ENCODE measurements at regions not wholly inside any gene's neighbourhood (a gene's known extent, or its start where the extent isn't known, plus 50 kb on each side); places are given as distances from the start of the nearest gene placed in this dataset.

DNA sequence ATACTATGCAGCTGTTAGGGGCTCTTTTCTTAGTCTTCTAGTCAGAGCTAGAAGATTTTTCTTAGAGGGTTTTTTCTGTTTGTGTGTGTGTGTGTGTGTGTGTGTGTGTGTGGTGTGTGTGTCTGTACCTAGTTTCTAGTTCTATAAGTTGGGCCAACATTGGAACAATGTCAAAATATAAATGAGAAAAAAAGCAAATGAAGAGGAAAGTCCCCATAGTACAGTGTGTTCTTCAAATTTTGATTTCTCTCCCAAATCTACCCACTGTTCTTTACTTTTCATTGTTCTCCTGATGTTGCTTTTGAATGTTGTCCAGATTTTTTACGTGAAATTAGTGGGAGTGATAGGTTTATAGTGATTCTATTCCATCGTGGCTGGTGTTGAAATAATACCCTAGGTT is 2153.4 kb upstream of the RAG2 start:
- TF ChIP-seq EZH2 (IDR thresholded peaks at IDR 0.05; ENCODE audit: borderline replicate concordance, control insufficient read depth, low read depth, low read length) (no peak), POLR2AphosphoS5 (IDR thresholded peaks at IDR 0.05; ENCODE audit: low read length) (no peak), CBX3 (IDR thresholded peaks at IDR 0.05; ENCODE audit: borderline replicate concordance, low read depth) (no peak), TCF7 (IDR thresholded peaks at IDR 0.05; ENCODE audit: borderline replicate concordance) (no peak), NFYB (IDR thresholded peaks at IDR 0.05; ENCODE audit: insufficient read depth, low read depth, low read length) (no peak), TAF1 (IDR thresholded peaks at IDR 0.05; ENCODE audit: borderline replicate concordance, low read depth, low read length) (no peak), POLR2A (IDR thresholded peaks at IDR 0.05; ENCODE audit: low read depth, low read length) (no peak)
- TF ChIP-seq, protein P1, sequence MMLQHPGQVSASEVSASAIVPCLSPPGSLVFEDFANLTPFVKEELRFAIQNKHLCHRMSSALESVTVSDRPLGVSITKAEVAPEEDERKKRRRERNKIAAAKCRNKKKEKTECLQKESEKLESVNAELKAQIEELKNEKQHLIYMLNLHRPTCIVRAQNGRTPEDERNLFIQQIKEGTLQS (IDR thresholded peaks at IDR 0.05; ENCODE audit: borderline replicate concordance, extremely low read depth, low read depth, low read length) = no peak
- TF ChIP-seq, protein P2, sequence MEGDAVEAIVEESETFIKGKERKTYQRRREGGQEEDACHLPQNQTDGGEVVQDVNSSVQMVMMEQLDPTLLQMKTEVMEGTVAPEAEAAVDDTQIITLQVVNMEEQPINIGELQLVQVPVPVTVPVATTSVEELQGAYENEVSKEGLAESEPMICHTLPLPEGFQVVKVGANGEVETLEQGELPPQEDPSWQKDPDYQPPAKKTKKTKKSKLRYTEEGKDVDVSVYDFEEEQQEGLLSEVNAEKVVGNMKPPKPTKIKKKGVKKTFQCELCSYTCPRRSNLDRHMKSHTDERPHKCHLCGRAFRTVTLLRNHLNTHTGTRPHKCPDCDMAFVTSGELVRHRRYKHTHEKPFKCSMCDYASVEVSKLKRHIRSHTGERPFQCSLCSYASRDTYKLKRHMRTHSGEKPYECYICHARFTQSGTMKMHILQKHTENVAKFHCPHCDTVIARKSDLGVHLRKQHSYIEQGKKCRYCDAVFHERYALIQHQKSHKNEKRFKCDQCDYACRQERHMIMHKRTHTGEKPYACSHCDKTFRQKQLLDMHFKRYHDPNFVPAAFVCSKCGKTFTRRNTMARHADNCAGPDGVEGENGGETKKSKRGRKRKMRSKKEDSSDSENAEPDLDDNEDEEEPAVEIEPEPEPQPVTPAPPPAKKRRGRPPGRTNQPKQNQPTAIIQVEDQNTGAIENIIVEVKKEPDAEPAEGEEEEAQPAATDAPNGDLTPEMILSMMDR (IDR thresholded peaks at IDR 0.05 in 2 of 3, conservative IDR thresholded peaks at IDR 0.05 in 1 of 3; ENCODE audit: control insufficient read depth in 2 of 3, extremely low read depth in 1 of 3, insufficient read depth in 1 of 3, low read depth in 3 of 3, low read length in 3 of 3) = no peak
- TF ChIP-seq, protein P3, sequence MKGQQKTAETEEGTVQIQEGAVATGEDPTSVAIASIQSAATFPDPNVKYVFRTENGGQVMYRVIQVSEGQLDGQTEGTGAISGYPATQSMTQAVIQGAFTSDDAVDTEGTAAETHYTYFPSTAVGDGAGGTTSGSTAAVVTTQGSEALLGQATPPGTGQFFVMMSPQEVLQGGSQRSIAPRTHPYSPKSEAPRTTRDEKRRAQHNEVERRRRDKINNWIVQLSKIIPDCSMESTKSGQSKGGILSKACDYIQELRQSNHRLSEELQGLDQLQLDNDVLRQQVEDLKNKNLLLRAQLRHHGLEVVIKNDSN (IDR thresholded peaks at IDR 0.05; ENCODE audit: borderline replicate concordance, extremely low read length, insufficient read depth, low read depth, low read length) = no peak

Data from GM12878 (cell line).